ENCODE measurements at regions not wholly inside any gene's neighbourhood (a gene's known extent, or its start where the extent isn't known, plus 50 kb on each side); places are given as distances from the start of the nearest gene placed in this dataset.

DNA sequence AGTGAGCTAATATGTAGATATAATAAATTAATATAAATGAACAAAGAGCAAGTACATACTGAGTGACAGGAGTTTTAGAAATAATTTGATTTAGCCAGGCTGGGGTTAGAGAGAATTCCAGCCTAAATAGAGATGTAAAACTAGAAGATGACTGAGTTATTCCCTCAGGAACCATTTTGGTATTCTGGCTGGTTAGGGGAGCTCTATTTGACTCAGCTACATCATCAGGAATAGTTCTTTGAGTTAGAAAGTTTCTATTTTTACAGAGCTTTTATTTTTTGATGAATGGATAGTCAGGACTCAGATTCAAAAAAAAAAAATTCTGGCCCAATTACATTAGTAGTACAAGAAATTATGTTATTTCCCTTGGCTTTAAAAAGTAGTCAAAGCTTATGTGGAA lies 180.4 kb upstream of the MID1 start:
- TF ChIP-seq, protein P1, sequence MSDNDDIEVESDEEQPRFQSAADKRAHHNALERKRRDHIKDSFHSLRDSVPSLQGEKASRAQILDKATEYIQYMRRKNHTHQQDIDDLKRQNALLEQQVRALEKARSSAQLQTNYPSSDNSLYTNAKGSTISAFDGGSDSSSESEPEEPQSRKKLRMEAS (IDR thresholded peaks at IDR 0.05; ENCODE audit: insufficient read depth, insufficient read length), result no peak
- TF ChIP-seq POLR2AphosphoS5 (IDR thresholded peaks at IDR 0.05; ENCODE audit: insufficient read depth, low read depth, low read length), result no peak
- no peak for TF ChIP-seq POLR2A (IDR thresholded peaks at IDR 0.05; ENCODE audit: low read depth, low read length)
- no peak for TF ChIP-seq CTCF (IDR thresholded peaks at IDR 0.05; ENCODE audit: extremely low read depth in 1 of 2, insufficient read depth in 1 of 2, low read depth in 1 of 2, low read length in 2 of 2)
- TF ChIP-seq EZH2 (IDR thresholded peaks at IDR 0.05; ENCODE audit: borderline replicate concordance, low read depth, low read length, severe bottlenecking), result no peak
- TF ChIP-seq GATA2 (IDR thresholded peaks at IDR 0.05; ENCODE audit: insufficient read depth, insufficient read length, low read depth, low read length), result no peak
- TF ChIP-seq MYC (IDR thresholded peaks at IDR 0.05; ENCODE audit: low read depth, low read length), result no peak
- TF ChIP-seq JUN (IDR thresholded peaks at IDR 0.05; ENCODE audit: borderline replicate concordance, insufficient read depth, insufficient read length, low read depth), result no peak
- TF ChIP-seq FOS (IDR thresholded peaks at IDR 0.05; ENCODE audit: borderline replicate concordance, insufficient read depth, low read length), result no peak

Measured in endothelial cell of umbilical vein (primary cell).